NOMO-1 treated with DMSO at 0.1 percent for 48 hours (cell line): ENCODE measurements at regions not wholly inside any gene's neighbourhood (a gene's known extent, or its start where the extent isn't known, plus 50 kb on each side); places are given as distances from the start of the nearest gene placed in this dataset.

Experiments
- DNase-seq: peaks from one replicate; lab custom pipeline; 2025; ENCODE audit not compliant: unreplicated experiment; lab: John Stamatoyannopoulos, UW

DNA sequence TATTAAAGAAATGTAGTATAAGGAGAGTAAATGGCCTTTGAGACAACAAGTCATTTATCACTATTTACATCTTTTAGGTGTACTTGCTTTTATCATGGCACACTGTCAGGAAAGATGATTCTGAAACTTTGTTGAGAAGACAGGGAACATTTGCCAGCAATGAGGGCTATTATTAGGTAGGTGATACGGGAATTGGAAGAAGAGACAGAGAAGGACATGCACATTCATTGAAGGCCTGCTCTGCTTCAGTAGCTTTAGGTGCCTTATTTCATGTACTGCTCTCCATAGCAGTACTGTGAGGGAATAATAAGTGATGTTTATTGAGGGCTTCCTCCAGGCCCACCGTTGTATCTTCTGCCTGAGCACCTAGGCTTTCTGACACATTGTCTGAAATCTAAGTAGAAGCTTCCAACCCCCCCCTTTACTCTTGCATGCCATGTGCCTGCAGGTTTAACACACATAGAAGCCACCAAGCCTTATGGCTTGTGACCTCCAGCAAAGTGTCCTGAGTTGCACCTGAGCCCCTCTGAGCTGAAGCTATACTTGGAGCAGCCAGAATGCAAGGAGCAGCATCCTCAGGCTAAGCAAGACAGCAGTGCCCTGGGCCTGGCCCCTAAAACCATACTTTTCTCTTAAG lies 275.2 kb upstream of the VLDLR start:
- DNase-seq: no peak

DNA sequence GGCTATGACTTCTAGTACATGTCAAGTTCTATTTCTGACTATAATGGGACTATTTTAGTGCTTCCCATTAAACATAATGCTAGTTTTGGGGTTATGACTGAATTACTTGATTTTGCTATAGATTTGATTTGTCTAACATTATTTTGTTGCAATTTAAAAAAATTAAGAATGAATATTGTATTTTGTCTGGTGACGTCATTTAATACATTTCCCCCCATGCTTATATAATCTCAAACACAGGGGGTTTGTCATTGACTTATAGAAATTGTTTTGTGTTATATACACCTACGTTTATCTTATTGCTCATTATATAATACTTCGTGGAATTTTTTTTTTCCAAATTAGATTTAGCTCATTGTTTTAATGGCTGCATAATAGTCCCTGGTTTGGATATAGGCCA lies 270.3 kb upstream of the VLDLR start:
- DNase-seq: no peak

DNA sequence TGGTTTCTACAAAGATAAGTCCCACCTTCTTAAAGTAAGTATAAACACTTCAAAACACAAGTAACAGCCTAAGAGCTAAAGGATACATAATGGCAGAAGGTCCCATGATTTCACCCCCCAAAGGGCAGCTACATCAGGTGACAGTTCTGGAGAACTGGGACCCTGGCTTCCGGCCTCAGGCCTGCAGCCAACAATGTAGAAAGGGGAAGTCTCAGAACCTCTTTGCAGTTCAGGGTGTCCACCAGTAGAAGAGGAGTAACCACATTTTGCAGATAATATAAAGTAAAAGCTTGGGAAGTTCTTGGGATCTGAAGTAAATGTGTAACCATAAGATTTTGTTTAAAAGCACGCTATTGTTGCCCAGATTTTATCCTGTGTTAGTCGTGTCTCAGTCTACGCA lies 267.4 kb upstream of the VLDLR start:
- DNase-seq: no peak

DNA sequence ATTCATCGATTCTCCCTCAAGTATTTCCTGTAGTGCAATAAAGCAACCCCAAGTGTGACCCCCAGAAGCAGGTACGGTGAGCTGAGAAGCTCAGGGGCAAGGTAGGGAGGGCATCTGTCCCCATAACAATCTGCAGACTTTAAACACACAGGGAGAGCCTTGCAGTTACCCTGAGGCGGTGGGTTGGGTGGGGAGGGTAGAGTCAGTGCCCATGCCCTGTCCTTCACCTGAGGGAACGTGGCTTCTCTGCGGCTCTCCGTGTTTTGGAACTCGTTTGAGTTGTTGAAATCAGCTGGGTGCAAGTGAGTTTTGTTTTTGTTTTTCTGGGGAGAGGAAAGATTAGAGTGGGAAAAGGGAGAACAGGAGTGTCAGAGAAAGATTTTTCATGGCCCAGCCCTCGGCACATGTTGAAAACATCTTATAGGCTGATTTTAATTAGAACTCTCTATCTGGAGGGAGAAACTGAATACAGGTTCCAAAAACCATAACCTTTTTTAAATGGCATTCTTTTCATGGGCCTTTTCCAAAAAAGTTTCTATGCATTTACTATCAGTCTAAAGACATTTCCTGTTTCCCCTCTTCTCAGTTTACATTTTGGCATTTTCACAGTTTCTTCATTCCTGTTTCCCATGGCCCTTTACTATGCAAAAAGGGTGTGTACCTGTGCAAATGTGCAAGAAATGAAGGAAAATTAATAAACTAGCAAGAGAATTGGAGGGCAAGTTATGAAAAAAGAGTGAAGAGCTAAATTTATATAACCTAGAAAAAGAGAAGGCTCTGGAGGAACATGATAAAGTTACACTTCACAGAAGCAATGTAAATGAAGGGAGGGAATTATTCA lies 266.5 kb upstream of the VLDLR start:
- DNase-seq: no peak

DNA sequence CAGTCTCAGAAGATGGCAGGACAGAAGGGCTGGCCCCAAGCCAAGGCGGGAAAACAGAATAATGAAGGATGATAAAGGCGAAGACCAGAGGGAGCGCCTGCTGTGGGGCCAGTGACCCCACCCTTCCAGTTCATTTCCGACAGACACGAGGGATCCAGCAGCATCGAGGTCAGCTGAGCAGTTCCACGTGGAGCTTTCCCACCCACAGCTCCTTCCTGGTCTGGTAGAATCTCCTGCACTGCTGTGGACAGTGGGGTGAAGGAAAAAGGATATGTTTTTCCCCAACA lies 265.9 kb upstream of the VLDLR start:
- DNase-seq: no peak

DNA sequence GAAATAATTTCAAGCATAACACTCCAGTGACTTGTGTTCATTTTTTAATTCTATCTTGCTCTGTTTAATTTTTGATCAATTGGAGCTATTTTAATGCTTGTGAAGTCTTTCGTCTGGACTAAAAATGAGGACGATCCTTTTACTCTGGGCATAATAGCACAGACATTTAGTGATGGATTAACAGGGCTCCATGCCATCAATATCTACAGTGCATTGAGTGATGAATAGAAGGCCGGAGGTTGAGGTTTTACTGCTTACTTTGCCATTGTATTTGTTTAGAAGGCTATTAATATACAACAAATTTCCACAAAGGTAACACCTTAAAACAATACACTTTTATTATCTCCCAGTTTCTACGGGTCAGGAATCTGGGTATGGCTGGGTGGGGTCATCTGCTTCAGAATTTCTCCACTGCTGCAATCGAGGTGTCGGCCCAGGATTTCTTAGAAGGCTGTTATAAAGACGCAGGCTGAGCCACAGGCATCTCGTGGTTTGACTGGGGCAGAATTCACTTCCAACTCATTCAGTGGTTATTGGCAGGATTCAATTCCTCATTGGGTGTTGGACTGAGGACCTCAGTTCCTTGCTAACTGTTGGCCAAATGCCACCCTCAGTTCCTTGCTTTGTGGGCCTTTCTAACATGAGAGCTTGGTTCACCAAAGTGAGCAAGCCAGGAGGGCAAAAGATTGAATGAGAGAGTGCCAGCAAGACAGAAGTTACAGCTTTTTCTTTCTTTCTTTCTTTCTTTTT lies 265.4 kb upstream of the VLDLR start:
- DNase-seq: no peak

DNA sequence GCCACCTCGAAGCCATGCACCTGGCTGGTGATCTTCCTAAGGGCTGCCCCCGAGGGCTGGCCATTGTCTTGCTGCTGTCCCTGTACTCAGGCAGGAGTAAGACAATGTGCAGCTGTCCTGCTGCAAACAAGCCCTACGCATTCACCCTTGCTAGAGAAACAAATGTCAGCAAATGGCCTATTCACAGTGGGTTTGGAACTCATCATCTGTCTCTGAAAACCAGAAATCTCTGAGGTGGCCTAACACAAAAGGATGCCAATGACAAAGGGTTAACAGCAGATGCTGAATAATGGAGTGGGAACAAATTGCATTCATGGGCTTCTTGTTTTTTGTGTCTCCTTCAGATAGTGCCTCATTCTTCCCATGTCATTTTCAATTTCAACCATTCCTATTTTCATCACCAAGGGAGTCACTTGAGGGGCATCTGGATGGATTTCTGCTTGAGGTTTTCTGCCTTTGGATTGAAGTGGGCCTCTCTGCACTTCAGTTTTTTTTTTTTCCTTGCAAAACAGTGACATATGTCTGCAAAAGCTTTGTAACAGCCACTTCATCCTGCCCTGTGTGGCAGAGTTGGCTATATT lies 261.6 kb upstream of the VLDLR start:
- no peak for DNase-seq

DNA sequence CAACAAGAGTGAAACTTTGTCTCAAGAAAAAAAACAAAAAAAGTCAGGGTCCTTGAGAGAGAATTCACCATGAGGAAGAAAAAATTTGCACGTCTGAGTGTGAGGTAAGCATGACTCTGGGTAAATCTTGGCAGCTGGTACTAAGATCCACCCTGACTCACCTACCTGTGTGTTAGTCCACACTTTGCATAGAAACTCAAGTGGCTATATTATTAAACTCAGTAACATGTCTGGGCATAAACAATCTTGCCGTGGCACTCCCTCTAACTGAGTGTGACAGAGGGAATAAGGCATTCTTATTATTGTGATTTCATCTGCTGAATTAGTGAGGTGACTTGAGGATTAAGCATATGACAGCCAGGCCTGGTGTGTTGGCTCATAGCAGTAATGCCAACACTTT lies 259.4 kb upstream of the VLDLR start:
- DNase-seq: no peak

DNA sequence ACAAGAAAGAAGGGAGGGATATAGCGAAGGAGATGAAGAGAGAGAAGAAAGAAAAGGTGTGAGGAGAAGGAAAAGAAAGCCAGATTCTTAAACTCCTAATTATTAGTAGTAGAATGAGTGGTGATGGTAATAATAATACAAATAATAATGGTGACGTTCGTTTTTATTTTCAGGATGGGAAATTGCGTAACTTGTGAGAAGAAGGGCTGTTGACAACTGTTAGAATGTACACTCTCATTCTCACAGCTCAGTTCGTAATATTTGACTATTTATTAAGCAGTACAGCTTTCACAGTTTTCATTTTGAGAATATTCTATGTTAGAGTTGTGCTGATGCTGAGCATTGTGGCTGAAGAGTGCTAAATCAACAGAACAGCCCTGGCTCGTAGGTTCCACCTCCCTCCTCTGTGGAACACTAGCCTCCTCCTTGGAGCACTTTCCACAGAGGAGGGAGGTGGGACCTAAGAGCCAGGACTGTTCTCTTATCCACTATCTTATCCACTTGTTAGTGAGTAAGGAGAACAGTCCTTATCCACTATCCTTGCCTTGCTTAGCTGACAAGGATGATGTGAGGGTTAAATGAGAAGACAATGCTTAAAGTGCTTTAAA lies 258.3 kb upstream of the VLDLR start:
- no peak for DNase-seq

DNA sequence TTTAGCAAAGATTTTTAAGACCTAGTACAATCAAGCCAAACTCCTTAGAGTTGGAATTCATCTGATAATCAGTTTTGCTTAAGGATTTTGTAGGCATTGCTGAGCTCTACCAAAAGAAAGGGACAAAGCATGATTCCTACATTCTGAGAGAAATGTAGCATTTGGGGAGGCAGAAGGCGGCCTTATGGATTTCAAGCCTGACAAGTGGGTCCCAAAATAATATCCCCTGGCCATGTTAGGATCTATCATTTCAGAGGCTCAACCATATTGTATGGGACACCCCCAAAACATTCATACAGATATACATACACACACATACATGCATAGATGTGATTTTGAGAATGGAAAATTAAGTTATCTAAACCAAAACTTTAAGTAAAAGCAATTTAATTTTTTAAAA lies 257.8 kb upstream of the VLDLR start:
- no peak for DNase-seq

DNA sequence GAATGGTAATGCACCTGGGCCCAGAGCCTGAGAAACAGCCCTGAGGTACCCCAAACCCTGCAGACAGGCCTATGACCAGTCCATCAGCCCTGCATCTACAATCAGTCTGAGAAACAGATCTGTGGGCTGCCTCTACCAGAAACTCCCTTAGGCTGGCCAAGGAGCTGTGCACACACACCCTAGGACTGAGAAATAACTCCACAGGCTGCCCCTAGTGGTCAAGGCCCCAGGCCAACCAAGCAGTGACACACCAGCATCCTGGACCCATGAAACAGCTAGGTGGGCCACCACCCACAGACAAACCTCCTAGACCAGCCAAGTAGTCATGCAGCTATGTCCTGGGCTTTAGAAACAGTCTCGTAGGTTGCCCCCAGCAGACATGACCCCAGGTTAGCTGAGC lies 253.6 kb upstream of the VLDLR start:
- DNase-seq: no peak

DNA sequence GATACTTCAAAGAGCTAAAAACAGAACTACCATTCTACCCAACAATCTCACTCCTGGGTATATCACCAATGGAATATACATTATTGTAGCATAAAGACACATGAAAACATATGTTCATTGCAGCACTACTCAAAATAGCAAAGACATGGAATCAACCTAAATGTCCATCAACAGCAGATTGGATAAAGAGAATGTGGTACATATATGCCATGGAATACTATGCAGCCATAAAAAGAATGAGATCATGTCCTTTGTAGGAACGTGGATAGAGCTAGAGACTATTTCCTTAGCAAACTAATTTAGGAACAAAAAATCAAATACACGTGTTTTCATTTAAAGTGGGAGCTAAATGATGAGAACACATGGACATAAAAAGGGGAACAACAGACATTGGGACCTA lies 247.9 kb upstream of the VLDLR start:
- DNase-seq: no peak

DNA sequence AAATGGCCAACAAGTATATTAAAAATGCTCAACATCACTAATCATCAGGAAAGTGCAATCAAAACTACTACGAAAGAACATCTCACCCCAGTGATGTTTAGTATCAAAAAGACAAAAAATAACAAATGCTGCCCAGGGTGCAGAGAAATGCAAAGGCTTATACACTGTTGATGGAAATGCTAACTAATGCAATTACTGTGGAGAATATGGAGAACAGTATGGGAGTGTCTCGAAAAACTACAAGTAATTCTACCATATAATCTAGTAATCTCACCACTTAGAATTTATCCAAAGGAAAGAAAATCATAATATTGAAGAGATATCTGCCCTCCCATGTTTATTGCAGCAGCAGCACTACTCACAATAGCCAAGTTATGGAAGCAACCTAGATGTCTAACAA lies 246.5 kb upstream of the VLDLR start:
- no peak for DNase-seq

DNA sequence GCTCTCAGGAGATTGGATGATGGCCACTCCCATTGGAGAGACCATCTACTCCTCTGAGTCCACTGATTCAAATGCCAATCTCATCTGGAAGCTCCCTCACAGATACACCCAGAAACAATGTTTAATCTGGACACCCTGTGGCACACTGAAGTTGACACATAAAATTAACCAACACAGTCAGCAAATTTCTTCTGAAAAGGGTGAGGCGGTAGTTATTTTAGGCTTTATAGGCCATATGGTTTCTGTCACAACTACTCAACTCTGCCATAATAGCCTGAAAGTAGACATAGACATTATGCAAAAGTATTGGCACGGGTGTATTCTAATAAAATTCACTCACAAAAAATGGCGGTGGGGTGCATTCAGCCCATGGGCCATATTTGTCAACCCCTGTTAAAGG lies 244.5 kb upstream of the VLDLR start:
- no peak for DNase-seq

DNA sequence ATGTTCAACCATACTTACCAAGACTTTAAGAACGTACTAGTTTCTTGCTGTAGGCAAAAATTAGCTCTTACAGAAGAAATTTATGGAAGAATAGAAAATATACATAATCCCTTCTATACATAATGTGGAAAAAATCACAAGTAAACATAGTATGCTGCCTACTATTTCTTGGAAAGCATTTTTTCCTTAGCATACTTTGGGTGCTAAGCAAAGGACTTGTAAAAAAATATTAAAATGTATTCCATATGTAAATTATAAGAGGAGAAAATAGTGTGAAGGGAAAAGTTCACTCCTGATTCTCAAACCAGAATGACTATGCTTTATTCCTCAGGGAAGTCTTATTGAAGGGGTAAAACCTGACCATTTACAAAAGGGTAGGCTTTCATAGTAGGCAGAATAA lies 243.8 kb upstream of the VLDLR start:
- no peak for DNase-seq

DNA sequence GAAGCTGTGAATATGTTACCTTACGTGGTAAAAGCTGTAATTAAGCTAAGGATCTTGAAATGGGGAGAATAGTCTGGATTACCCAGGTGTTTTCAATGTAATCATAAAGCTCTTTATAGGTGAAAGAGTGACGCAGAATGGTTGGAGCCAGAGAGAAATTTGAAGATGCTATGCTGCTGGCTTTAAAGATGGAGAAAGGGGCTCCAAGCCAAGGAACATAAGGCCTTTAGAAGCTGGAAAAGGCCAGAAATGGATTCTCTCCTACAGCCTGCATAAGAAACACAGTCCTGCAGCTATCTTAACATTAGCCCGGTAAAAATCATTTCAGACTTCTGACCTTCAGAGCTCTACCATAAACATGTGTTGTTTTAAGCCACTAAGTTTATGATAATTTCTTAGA lies 243.3 kb upstream of the VLDLR start:
- no peak for DNase-seq

DNA sequence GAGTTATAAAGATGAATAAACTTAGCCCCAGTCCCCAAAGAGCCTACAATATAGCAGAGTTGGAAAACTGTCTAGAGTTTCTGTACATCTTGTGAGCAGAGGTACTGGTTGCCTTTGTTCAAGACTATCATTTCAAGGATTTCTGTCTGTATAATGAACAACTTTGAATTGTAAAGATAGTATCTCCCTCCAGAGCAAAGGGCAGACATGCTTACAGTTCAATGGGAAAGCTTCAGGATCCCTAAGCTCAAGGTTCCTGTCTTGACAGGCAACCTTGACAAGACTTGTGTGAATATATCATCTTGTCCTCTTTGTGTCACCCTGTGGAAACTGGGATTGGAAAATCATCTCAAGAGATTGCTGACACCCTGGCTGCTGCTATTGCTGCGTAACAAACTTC lies 242.8 kb upstream of the VLDLR start:
- no peak for DNase-seq

DNA sequence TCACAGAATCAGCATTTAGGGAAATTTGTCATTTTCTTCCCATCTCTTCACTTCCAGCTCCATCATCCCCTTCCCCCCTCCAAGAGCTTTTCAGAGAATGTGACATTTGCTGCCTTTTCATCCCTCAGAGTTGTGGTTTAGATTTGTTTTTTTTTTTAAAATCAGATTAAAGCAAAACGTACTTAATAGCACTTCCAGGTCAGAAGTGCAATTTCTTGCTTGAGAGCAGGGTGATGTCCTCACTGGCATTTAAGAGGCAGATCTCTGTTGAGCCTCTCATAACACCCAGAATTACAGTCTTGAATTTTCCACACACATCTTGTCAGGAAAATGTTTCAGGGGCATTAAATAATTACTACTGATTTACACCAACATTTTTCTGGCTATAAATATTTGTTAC lies 236.8 kb upstream of the VLDLR start:
- no peak for DNase-seq

DNA sequence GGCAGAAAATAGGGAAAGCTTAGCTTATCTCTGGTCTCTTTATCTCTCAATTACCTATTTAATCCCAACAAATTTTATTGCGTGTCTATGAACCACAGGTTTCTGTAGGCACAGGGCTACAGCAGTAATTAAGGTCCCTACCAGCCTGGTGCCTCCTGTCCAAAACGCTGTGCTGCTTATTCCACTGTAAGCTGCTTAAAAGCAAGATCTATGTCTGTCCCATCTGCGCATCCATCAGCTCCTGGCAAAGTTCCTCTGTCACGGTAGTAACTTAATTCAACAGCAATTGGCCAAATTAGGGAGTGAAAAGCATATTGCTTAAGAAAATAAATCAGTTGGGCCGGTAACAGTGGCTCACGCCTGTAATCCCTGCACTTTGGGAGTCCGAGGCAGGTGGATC lies 235.8 kb upstream of the VLDLR start:
- DNase-seq: no peak

DNA sequence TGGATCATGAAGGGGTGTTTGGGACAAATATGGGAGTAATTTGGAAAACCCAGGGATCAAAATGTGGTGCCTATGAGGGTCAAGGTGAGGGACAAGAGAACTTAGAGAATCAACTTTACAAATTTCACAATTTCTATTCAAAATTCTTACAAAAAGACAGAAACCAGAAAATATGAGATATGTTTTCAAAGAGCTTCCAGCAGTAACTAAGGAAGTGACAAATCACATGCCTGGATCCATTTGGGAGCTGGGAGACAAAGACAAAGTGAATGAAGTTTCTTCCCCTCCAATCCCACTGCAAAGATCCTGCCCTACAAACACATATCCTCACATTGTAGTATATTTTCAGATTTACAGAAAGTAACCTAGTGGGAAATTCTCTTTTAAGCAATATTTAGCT lies 235.0 kb upstream of the VLDLR start:
- no peak for DNase-seq

DNA sequence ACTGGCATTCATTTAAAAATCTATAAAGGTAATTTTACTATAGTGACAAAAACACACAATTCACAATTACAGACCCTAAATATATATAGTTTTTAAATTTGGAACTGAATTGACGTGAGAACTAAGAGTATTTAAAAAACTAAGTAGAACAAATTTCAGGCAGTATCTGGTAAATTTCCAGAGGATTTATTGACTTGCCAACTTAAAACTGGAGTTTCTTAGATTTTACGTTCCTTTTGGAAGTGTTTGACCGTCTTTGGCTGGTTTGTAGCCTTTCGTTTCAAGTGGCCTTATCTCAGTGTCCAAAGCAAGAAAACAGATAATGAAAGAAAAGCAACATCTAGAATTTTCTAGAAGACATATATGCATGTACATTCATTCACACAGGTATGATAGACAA lies 234.4 kb upstream of the VLDLR start:
- DNase-seq: no peak

DNA sequence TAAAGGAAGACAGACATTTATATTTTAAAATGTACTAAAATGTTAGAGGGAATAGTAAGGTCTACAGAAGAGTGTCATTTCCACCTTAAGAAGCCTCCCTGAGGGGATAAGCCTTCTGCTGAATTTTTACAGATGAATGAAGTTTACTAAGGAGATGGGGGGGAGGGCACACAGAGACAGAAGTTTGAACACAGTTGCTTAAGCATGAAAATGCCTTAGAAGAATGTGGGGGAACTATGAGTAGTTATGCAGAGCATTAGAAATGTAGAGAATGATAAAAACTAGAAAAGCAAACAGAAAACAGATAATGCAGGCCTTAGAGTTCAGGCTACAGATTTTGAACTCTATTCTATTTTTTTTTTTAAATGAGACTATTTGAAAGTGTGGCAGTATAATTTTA lies 232.2 kb upstream of the VLDLR start:
- DNase-seq: no peak
